HEK293 (cell line): ENCODE measurements at regions not wholly inside any gene's neighbourhood (a gene's known extent, or its start where the extent isn't known, plus 50 kb on each side); places are given as distances from the start of the nearest gene placed in this dataset.

Source experiments
- ZNF311 ChIP-seq: fragments of 450-650 bp; formaldehyde crosslinking; IDR thresholded peaks from 2 replicates; pipeline ENCODE4 v1.5.1; 2017; ENCODE audit warnings: missing biosample characterization, missing genetic modification characterization, borderline replicate concordance
- ZNF626 ChIP-seq: fragments of 450-650 bp; sonication (Bioruptor Pico); formaldehyde crosslinking; IDR thresholded peaks from 2 replicates; pipeline ENCODE4 v1.5.1; 2018; ENCODE audit warnings: missing biosample characterization, missing genetic modification characterization, inconsistent platforms

- TF ChIP-seq ZNF626 (tag by site-specific recombination) (no peak), ZNF311 (tag by site-specific recombination) (no peak)
These were observed 420.3 kb upstream of the ADGRL2 start for GRCh38 chr1:81380436-81380835.
